Erythroblast (primary cell): ENCODE measurements at regions not wholly inside any gene's neighbourhood (a gene's known extent, or its start where the extent isn't known, plus 50 kb on each side); places are given as distances from the start of the nearest gene placed in this dataset.
"Not testable (repeated sequence)": the region's sequence is repeated elsewhere in the genome, so short reads cannot be mapped to it uniquely, and the experiment has no call there.

Experiments
- DNase-seq, 2 experiments: peaks; one replicate each; lab custom pipeline; 2025; lab: John Stamatoyannopoulos, UW
- GATA1 ChIP-seq: IDR thresholded peaks from 2 replicates; pipeline ENCODE4 v1.6.1; 2011; ENCODE audit warnings: low read depth, mild to moderate bottlenecking, control low read depth, low read length, moderate library complexity
- POLR2A ChIP-seq: IDR thresholded peaks from 2 replicates; pipeline ENCODE4 v1.6.1; 2011; ENCODE audit warnings: mild to moderate bottlenecking, low read length

DNA sequence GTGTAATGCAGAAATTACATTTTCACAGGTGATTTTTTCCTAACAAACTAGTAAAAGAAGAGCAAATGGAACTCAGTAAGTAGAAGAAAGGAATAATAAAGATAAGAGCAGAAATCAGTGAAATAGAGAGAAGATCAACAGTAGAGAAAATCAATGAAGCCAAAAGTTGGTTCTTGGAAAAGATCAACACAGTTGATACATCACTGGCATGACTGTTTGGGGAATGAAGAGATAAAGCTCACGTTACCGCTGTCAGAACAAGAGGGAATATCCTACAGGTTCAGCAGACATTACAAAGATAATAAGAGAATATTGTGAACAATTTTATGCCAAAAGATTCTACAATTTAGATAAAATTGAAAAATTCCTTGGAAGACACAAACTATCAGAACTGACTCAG lies 146.4 kb downstream of the ACTR3B start:
- no peak for TF ChIP-seq GATA1
- no peak for TF ChIP-seq POLR2A
- DNase-seq, result no peak

DNA sequence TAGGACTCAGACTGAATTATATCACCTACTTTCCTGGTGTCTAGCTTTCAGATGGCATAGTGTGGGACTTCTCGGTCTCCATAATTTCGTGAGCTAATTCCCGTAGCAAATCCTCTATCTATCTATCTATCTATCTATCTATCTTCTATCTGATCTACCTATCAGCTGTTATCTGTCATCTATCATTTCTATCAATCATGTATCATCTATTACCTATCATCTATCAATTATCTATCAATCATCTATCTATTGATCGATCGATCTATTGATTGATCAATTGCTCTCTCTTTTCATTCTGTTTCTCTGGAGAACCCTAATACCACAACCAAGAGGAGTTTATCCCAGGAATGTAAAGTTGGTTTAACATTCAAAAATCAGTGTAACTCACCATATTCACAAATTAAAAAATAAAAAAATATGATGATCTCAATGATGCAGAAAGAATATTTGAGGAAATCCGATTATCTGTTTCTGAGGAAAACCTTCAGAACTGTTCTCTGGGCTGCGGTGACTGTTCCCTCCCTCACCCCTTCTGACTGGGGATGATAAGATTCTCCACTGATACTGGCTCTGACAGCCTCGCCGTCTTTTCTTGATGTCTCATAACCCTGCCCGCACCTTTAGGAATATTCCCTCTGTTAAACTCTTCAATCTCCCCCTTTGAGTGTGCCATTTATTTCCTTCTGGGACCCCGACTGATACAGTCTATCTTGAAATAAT lies 147.7 kb downstream of the ACTR3B start:
- DNase-seq, result no peak
- TF ChIP-seq POLR2A, result no peak
- TF ChIP-seq GATA1, result no peak

DNA sequence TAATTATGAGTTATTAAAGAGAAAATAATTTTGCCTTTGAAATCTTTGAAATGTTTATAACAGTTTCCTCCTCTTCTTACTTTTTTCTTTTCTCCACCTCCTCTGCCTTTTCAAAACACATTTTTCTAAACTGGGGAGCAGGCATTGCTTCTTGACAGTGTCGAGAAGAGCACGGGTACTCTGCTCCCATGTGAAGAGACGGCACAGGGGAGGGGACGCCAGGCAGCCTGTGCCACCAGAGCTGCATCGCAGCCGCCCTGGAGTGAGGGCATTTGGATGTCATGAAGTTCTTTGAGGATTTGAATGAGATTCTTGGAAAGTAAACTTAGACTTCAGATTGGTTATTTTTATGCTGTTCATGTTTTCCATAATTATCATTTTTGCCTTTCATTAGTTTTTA lies 149.7 kb downstream of the ACTR3B start:
- TF ChIP-seq POLR2A (no peak), GATA1 (no peak)
- no peak for DNase-seq

DNA sequence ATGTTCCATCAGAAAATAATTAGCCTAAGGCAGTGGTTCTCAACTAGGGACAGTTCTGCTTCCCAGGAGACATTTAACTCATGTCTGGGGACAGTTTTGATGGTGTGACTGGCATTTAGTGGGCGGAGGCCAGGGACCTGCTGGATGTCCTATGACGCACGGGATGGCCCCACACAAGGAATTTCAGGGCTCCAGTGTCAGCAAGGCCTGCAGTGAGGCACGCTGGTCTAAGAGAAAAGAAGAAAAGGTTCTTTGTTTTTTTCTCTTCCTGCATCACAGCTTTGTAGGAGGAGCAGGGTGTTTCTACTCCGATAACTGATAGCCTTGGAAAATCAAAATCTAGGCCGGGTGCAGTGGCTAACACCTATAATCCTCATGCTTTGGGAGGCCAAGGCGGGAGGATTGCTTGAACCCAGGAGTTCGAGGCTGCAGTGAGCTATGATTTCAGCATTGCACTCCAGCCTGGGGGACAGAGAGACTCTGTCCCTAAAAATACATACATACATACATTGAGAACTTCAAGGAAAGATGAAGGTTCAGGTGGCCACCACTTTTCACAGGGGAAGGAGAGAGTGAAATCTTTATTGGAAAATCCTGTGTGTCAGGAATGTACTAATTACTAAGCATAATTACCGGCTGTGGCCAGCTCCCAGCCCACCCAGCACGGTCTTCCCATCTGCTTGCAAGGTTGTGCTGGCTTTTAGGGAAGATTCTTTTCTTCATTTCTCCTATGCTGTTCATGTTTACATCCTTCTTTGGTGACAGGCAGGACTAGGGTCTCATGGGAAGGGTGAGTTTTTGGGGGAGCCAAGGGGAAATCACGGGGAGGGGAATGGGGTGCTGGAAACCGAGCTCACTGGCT lies 150.4 kb downstream of the ACTR3B start:
- DNase-seq, result no peak
- no peak for TF ChIP-seq POLR2A
- TF ChIP-seq GATA1, result no peak

DNA sequence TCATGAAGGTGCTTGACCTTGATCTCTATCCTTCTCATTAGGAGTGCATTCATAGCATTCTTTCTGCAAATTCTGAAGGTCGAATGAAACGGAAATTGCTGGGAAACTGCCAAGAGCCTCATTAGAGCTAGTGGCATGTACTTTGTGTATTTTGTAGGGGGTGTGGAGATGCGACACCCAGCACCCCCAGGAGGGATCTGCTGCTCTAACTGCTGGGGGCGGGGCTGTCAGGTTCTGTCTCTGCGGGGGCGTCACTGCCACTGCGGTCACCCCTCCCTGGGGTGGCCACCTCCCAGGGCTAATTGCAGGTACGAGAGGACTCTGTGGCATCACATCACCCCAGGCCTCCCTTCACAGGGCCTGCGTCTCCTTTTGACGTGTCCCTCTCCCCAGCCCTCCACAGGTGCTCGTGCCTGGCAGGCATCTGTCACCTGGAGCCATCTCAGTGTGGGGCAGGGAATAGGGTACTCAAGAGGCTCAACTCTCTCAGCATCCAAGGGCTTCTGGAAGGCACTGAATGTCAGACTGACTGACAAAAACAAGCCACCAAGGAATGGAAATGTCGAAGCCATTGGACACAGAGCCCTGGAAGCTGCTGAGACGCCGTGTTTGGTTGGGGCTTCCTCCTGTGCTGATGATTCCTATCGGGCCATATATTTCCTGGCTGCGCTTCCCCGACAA lies 151.1 kb downstream of the ACTR3B start:
- no peak for TF ChIP-seq POLR2A
- TF ChIP-seq GATA1, result no peak
- no peak for DNase-seq

DNA sequence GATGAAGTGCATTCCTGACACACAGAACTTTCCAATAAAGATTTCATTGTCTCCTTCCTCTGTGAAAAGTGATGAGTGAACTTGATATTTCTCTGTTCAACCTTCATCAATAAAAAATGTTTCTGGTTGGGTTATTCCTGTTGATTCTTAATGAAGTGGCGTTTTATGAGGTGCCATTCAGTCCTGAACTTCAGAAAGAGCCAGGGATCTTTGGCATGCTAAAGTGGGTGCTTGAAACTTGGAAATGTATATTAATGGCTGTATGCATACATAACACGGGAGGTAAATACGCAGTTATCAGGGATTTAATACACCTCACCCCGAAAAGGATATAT lies 151.6 kb downstream of the ACTR3B start:
- no peak for DNase-seq
- no peak for TF ChIP-seq POLR2A
- TF ChIP-seq GATA1, result no peak

DNA sequence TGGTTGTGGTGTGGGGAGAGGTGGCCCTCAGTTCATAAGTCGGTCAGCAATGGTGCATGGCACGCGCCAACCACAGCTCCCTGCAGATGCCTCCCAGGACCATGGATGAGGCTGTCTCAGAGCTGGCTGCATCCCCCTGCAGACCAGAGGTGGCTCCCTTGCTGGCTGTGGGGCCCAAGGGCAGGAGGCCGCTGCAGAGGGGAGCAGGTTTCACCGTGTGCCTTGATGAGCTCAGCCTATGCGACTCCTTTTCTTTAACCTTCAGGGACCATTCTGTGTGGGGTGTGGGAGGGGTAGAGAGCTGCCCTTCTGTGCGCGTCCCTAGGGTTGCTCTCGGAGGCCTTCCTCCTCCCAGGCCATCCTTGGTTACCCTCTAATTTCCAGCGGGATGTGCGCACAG lies 152.4 kb downstream of the ACTR3B start:
- TF ChIP-seq GATA1 (no peak), POLR2A (no peak)

DNA sequence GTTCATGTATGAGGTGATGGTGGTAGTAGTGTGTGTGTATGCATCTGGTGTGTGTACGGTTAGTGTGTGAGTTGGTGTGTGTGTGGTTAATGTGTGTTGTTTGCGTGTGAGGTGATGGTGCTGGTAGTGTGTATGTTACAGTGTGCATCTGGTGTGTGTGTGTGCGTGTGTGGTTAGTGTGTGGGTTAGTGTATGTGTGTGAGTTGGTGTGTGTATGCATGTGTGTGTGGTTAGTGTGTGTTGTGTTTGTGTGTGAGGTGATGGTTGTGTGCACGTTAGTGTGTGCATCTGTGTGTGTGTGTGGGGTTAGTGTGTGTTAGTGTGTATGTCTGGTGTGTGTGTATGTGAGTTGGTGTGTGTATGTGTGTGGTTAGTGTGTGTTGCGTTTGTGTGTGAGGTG lies 153.0 kb downstream of the ACTR3B start:
- TF ChIP-seq GATA1, result no peak
- no peak for TF ChIP-seq POLR2A
- no peak for DNase-seq

More for the DNA sequence above, 152.4 kb downstream of the ACTR3B start:
- DNase-seq, result no peak

DNA sequence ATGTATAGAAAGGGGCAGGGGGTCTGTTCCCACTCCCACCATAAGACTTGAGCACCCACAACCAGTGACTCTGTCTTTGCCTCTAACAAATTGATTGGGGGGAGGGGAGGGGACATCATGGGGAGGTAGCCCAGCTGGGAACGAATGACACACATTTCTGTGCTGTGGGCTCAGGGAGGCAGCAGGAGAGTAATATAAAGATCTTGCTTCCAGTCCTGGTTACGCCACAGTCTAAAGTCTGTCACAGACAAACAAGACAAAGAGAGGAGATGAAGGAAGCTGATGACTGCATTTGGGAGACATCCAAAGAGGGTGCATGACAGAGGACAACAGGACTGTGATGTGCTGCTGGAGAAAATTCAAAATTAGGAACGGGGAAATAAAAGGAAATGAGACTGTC lies 153.9 kb downstream of the ACTR3B start:
- no peak for TF ChIP-seq GATA1
- no peak for TF ChIP-seq POLR2A
- DNase-seq, result no peak

DNA sequence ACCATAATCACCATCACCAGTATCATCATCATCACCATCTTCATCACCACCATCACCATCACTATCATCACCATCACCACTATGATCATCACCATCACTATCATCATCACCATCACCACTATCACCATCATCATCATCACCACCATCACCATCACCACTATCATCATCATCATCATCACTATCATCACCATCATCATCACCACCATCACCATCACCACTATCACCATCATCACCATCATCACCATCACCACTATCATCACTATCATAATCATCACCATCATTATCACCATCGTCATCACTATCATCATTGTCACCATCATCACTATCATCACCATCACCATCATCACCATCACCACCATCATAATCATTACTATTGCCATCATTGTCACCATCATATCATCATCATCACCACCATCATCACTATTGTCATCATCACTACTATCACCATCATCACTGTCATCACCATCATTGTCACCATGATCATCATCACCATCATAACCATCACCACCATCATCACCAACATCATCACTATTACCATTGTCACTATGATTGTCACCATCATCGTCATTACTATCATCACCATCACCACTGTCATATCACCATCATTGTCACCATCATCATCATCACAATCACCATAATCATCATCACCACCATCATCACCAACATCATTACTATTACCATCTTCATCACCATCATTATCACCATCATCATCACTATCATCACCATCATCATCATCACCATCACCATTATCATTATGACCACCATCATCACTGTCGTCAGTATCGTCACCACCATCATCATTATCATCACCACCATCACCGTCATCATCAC lies 154.7 kb downstream of the ACTR3B start:
- TF ChIP-seq POLR2A, result no peak
- TF ChIP-seq GATA1, result no peak
- no peak for DNase-seq

DNA sequence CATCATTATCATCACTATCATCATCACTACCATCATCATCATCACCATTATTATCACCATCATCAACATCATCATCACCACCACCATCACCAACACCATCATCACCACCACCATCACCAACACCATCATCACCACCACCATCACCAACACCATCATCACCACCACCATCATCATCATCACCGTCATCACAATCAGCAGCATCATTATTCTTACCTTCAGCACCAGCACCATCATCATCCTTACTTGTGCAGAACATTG lies 155.2 kb downstream of the ACTR3B start:
- not testable (repeated sequence) for DNase-seq

DNA sequence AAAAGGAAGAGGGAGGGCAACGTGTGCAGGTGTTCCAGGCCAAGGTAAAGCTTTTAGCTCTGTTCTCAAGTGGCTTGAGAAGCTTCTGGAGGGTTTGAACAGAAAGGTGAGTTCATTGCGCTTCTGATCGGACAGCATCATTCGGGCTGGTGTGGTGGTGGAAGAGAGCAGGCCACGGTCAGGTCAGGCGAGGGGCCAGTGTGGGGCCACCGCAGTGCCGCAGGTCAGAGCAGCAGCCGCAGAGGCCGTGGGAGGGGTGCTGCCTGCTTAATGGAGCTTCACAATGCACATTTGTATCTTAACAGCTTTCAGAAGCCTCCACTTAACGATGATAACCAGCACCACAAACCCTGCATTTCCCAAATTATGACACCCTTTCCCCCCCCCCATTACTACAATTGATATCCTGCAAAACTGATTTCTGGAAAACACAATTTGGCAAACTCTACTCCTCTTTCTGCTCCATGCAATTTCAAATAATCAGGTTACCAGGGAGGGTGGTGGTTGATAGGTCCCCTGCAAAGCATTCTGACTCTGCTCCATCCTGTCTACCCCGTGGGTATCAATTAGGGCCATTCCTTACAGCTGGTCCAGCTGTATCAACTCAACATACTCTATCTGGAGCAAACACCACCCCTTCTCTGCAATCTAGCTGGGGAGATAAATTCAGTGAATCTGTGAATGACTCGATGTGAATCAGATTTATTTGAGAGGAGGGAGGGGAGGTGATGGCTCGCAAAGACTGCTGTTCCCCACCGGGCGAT lies 162.9 kb downstream of the ACTR3B start:
- no peak for DNase-seq

DNA sequence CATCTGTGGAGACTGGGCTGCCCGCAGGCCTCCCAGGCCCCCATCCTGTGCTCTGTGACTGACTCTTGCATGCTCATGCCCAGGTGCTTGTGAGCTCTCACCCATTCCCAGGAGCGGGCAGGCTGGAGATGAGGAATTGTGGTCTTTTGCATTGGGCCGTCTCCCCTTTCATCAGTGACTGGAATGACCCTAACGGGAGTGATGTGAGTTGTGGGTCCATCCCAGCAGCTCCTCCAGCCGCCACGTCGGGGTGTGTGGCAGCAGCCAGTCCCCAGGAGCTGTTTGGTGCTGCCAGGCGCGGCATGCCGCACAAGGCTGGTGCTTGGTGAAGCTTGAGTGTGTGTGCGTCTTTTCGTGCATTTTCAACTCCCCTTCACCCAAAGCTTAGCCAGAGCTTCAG lies 164.2 kb downstream of the ACTR3B start:
- no peak for TF ChIP-seq POLR2A
- TF ChIP-seq GATA1, result no peak
- no peak for DNase-seq

More for the DNA sequence above, 162.9 kb downstream of the ACTR3B start:
- TF ChIP-seq POLR2A (no peak), GATA1 (no peak)
